GM21723 (cell line): ENCODE measurements at regions not wholly inside any gene's neighbourhood (a gene's known extent, or its start where the extent isn't known, plus 50 kb on each side); places are given as distances from the start of the nearest gene placed in this dataset.

Source experiments
- ATAC-seq: cut with Tn5 transposase; IDR thresholded peaks from one replicate; pipeline ENCODE4 v1.9.1; 2021; ENCODE audit warnings: mild to moderate bottlenecking, moderate library complexity; ENCODE audit not compliant: unreplicated experiment

DNA sequence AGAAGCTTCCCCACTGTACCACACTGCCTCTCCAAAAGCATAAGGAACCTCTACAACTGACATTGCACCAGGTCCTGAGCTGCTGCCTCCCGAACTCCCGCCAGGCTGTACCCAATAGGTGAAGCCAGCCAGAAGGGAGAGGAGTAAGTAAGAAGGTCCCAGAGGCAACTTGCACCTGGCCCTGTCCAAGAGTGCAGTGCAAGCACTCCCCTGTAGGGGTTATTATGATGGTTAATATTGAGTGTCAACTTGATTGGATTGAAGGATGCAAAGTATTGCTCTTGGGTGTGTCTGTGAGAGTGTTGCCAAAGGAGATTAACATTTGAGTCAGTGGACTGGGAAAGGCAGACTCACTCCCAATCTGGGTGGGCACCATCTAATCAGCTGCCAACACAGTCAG is 879.3 kb upstream of the SLIT2 start:
- ATAC-seq: no peak

DNA sequence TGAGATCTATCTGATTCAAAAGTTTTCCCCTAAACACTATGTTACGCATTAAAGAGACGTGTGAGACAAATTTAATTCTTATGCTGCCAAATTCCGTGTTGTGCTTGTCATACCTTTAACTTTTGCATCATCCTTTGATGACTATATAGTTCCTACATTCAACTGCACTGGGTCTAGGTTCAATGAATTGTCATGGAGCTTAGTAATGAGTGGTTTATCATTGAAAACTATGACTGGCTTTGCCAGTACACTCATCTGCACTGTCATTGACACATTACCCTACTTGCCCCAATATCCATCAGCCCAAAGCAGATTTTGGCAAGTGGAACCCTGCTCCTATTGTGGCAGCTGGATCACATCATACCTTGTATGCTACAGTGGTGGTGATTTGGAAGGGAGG is 882.9 kb upstream of the SLIT2 start:
- no peak for ATAC-seq

DNA sequence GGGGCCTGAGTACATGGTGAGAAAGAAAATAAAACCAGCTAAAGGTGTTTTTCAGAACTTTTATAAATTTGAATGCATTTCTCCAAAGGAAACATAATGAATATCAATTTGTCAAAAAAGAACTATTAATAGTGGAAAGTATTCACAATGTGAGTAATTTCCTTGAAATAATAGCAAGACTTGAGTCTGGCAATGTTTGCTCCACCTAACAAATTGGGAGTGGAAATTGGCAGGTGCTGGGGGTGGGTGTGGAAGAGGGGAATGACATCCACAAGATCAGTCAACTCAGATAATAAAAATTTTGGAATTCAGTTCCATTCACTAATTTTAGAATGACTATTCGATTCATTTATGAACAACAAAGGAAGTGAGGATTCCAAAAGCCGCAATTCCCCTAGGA is 884.8 kb upstream of the SLIT2 start:
- no peak for ATAC-seq

DNA sequence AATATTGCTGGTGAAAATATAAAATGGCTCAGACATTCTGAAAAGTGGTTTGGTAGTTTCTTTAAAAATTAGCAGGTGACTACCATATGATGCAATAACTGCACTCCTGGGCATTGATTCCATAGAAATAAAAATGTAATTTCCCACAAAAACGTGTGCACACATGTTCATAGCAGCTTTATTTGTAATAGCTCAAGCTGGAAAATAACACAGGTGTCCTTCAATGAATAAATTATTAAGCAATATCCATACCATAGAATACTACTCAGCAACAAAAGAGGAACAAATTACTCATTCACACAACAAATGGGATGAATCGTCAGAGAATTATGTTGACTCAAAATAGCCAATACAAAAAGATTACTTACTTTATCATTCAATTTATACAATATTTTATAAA is 893.7 kb upstream of the SLIT2 start:
- ATAC-seq: no peak

DNA sequence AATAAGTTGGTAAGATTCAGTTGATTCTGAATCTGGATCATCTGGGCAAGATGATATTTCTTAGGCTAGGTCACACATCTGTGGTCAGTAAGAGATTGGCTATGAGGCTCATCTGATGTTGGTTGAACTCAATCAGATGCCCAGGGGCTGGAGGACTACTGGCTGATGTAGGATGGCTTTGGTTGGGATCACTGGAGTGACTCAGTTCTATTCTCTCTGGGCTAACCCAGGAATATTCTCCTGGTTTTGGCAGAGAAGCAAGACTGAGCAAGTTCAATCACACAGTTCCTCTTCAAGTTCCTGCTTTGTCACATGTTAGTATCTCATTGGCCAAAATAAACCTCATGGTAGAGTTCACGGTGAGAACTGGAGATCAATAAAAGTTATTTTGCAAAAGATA is 902.3 kb upstream of the SLIT2 start:
- no peak for ATAC-seq

DNA sequence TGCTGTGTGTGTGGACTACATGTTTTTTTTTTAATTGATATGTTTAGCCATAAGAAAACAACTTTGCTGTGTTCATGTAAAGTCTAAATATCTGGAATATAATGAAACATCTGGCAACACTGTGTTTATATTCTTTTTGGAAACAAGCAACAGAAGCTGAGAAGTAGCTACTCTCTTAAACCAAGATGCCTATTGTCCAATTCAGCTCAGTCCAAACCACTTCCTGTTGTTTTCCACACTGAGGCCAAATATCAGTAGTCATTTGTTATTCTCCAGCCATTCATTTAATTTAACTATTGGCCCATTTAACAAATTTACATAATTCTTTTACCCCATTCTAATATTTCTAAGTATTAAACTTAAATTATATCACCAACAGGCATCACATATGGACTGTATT is 903.0 kb upstream of the SLIT2 start:
- ATAC-seq: no peak

DNA sequence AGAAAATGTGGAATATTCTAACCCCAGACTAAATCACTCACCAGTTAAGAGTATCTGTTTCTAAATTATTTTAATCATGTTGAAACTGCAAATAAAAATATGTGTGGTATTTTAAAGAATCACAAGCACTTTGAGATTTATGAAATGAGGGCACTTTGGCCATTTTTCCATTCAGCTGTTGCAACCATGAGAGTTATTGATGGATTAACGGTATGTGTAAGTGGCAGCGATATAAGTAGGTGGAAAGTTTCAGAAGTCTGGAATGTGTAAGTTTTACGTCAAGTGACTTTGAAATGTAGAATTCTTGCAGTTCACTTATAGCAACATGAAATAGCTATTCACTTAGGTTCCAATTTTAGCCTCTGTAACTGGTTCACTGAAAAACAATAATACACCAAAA is 905.1 kb upstream of the SLIT2 start:
- ATAC-seq: no peak

DNA sequence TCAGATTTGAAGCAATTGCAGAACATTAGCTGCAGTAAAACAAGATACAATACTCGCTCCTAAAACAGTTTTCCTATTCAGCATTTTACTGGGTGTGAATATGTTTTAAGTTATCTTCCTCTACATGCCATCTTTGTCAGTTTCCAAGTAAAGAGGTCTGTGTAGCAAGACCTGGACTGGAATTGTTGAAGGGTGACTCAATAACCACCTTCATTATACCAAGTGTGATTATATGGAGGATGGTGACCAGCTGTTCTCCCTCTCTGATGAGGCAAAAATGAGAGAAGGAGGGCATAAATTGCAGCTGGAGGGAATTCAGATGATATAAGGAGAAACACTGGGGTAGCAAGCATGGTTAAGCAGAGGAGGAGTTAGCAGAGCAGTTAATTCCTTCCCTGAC is 922.1 kb upstream of the SLIT2 start:
- no peak for ATAC-seq

DNA sequence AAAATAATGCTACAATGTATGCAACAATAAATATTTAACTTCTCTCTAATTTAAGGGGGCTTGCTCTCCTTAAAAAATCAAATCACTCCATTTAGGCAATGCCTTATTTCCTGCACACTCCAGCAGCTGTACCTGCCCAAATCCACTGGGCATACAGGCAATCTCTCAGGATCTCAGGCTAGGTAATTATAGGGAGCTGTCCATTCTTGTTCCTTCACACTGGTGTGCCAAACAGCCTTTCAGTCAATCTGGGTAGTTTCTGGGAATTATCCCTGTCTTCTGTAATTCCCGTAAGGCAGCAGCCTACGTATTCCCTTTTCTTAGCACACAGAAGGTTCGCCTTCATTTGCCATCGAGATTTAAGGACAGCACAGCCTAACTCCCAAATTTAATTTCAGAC is 922.6 kb upstream of the SLIT2 start:
- no peak for ATAC-seq

DNA sequence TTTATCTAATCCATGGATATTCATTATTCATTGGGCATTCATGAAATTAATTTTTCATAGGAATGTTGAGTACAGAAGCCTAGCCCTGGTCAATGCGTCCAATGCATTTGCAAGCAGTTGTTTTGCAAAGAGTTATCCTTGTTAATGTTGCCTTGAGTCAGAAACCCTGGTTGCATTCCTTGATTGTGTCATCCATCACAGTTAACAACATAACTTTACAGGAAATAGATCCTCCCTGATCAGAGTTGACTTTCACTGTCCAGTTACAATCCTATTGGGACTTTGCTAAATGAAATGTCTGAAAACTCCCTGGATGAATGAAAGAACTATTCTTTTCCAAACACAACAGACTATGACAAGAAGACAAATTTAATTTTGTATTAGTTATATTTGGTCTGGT is 924.3 kb upstream of the SLIT2 start:
- ATAC-seq: no peak

DNA sequence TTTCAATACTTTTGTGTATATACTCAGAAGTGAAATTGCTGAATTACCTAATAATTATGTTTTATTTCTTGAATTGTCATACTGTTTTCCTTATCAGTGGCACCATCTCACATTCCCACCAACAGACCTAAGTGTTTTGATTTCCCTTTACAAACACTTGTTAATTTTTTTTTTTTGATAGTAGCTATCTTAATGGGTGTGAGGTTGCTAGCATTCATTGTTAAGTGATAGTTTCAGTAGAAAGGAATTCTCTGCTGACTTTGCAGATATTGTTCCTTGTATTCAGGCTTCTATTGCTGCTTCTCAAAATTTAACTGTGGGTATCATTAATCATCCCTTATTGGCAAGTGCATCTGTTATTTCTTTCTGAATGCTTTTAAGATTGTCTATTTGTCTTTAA is 927.5 kb upstream of the SLIT2 start:
- no peak for ATAC-seq

DNA sequence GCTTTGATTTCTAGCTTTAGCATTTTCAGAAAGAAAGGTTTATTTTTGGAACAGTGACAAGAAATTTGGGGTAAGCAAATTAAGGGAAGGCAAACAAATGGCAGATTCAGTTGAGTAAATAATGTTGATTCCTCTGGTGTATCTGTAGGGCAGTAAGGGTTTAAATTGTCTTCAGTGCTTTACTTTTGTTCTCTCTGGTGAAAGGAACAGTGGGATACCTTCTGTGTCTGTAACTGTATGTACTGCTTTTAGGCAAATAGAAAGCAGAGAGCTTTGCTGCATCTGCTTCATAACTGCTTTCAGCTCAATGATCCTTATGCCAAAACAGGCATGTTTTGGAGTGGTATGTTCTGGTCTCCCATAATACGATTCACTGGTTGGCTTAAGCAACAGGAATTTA is 932.1 kb upstream of the SLIT2 start:
- ATAC-seq: no peak

DNA sequence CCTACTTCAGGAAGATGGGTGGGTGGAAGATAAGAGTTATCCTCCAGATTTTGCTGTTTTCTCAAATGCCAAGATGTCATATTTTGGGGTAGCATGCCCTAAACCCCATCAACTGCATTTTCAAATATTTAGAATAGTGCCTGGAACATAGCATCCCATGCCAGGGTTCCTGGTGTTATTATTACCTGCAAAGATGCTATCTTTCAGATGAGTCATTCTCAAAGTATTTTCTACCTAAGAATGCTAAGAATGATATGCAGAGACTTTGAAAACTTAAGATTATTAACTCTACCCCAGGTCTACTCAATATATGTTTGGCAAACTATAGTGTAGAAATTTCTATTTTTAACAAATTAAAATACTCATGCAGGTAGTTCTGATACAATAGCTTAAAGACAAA is 934.3 kb upstream of the SLIT2 start:
- no peak for ATAC-seq

DNA sequence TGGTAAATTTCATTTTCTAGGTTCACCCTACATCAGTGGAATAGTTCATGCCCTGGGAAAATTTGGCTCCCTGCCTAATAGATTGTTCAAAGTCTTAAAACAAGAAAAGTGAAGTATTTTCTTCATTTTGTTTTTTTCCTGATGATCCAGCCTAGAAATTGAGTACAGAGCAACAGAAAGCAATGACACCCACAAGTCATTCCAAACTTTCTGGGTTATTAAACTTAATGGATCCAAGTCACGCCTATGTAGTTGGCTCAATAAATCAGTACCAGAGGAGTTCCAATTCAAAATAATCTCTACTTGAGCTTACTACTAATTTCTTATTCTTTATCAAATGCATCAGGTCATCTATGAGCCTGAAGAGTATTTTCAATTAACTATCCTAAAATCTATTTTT is 937.6 kb upstream of the SLIT2 start:
- ATAC-seq: no peak

DNA sequence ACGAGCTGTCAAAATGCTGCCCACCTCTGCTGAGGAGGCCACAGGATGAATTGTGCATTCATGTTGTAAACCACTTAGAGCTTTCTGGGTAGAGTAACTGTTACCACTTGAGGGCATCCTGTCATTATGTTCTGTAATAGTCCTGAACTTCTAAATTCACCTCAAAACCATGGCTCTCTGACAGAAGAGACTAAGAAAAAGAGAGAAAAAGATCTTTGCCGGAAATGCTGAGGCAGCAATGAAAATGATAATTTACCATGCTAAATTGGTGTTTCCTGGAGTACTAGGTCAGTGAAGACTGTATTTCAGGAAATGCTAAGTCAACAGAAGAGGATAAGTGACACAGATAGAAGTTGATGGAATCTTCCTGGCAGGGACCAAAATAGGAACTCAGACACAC is 942.3 kb upstream of the SLIT2 start:
- no peak for ATAC-seq

DNA sequence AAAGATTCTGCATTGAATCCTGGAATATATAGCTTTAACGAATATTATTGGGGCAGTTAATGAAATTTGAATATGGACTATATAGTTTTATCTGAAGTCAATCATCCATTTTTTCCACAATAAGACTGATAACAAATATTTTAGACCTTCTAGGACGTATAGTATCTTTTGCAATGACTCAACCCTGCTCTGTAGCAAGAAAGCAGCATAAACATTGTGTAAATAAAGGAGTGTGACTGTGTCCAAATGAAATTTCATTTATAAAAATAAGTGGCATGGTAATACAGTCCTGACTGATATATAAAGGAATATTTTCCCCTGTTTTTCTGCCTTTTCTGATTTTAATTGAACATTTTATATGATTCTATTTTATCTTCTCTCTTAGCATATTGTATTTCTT is 947.7 kb upstream of the SLIT2 start:
- ATAC-seq: no peak

DNA sequence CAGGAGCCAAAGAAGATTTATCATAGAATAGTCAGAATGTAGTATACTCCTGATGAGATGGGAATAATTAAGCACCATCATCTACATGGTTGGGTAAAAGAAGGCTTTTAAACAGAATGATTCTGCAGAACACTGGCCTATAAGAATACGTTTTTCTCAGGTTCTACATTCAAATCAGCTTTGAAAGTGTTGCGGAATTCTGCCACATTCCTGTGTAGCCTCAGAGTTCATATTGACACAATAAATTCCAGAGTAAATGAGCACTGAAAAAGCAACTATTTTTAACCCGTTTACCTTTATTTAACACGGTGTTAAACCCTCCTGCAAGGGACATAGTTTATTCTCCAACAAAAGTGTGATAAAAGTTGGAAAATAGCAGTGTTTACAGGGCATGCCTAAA is 950.2 kb upstream of the SLIT2 start:
- no peak for ATAC-seq

DNA sequence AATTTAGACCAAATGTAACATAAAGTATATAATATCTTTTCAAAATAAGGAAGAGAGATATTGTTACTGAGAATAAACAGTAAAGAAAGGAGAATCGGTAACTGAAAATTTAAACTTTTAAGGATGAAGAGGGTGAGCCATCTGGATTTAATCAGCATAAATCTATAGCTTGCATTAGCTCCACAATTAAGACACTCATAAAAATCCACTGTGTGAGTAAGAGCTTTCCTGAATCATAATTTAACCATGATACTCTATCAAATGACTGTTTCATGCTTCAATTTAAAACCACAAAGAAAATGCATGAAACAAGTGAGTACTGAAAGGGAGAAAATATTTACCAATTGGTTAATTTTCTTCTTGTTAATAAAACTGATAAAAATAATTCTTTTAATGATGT is 951.5 kb upstream of the SLIT2 start:
- ATAC-seq: no peak

DNA sequence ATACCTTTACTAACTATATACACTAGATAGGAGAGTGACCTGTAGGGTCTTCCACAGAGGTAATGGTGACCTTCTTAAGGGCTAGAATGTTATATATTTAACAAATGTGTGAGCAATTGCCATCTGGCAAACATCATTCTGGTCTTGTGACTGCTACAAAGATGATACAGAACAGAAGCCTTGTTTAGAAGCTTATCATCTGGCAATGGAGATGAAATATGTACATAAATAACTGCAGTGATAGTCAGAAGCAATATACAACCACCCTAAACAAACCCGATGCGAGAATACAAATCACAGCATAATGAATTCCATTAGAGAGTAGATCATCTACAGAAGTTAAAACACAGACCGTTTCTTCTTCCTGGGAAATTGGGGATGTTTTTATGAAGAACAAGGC is 952.7 kb upstream of the SLIT2 start:
- ATAC-seq: no peak

DNA sequence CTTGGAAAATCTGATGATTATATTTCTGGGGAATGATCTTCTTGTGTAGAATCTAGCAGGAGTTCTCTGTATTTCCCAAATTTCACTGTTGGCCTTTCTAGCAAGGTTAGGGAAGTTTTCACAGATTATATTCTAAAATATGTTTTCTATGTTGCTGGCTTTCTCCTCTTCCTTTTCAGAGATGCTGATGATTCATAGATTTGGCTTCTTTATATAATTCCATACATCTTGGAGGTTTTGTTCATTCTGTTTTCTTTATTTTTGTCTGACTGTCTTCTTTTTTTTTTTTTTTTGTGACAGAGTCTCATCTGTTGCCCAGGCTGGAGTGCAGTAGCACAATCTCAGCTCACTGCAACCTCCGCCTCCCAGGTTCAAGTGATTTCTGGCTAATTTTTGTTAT is 957.9 kb upstream of the SLIT2 start:
- ATAC-seq: no peak

DNA sequence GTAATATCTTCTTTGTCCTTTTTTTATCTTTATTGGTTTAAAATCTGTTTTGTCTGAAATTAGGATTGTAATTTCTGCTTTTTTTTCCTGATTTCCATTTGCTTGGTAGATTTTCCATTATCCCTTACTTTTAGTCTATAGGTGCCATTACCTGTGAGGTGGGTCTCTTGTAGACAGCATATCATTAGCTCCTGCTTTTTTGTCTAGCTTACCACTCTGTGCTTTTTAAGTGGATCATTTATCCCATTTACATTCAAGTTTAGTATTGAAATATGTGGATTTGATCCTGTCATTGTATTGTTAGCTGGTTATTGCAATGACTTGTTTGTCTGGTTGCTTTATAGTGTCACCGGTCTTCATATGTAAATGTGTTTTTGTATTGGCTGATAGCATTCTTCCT is 958.6 kb upstream of the SLIT2 start:
- ATAC-seq: no peak

DNA sequence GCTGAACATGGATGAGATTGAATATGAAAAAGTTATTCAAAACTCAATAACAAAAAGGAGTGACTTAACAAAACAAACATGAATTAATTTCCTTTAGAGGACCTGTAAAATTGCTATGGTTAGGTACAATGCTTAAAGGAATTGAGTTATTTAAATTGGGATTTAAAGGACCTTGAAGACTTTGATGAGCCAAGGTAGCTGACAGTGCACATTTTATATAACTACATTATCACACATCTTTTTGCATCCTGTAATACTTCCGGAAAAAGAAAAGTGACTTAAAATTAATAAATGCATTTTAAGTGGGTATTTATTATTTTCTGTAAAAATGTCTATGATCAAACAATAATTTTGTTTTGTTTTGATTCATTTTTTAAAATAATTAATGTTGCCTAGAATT is 964.8 kb upstream of the SLIT2 start:
- ATAC-seq: no peak

DNA sequence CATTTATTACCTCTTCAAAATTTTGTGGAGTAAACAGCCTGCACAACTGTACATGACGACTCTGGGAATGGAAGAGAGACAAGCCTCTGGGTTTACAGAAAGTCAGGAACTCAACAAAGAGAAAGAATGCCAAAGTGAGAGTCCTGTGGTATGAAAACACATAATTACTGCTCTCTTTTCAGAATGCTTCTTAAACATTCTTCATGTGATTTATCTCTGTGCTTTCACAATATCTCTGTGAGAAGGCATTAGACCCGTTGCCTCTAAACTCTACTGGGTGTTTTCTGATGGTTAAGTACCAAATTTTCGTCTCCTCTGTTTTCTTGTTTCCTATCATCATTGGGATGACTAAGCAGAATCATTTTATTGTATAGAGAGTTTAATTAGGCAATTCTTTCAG is 966.6 kb upstream of the SLIT2 start:
- no peak for ATAC-seq

DNA sequence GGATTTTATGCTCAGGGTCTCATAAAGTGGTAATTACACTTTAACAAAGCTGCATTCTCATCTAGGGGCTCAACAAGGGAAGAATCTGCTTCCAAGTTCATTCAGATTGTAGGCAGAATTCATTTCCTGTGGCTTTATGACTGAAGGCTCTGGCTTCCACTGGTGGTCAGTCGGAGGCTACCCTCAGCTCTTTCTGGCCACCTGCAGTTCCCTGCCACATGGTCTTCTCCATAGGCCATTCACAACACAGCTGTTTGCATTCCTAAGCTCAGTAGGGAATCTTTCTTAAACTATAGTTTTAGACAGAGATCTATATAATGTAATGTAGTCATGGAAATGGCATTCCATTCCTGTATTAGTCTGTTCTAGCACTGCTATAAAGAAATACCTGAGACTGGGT is 973.0 kb upstream of the SLIT2 start:
- no peak for ATAC-seq
